Activated B cell treated with CpG ODN at 0.5 μM for 24 hours (primary cell): ENCODE measurements at regions not wholly inside any gene's neighbourhood (a gene's known extent, or its start where the extent isn't known, plus 50 kb on each side); places are given as distances from the start of the nearest gene placed in this dataset.

Experiments used
- ATAC-seq: fragments of 200-7000 bp; cut with Tn5 transposase; one replicate; pipeline ENCODE4 v1.10.0; 2021; ENCODE audit warnings: low read depth, mild to moderate bottlenecking, moderate library complexity
- CTCF ChIA-PET: fragments of 350-600 bp; sonication (Branson Sonifier 250); formaldehyde crosslinking; loops from one replicate; lab custom pipeline; 2021; ENCODE audit warnings: antibody characterized with exemption; lab: Charles Lee
- POLR2A ChIA-PET: fragments of 350-600 bp; sonication (Branson Sonifier 250); formaldehyde crosslinking; loops from one replicate; lab custom pipeline; 2021; ENCODE audit warnings: antibody characterized with exemption; lab: Charles Lee
- DNase-seq: peaks from one replicate; pipeline ENCODE4 v3.0.0; 2022
- H3K27ac Mint-ChIP-seq: one replicate; pipeline ENCODE4 v1.8.0; 2020; ENCODE audit warnings: mixed read lengths
- H3K27me3 Mint-ChIP-seq: one replicate; pipeline ENCODE4 v1.8.0; 2021; ENCODE audit warnings: mixed read lengths
- H3K36me3 Mint-ChIP-seq: one replicate; pipeline ENCODE4 v1.8.0; 2021; ENCODE audit warnings: low read depth, mixed read lengths
- H3K4me1 Mint-ChIP-seq: one replicate; pipeline ENCODE4 v1.8.0; 2021; ENCODE audit warnings: mixed read lengths
- H3K4me3 Mint-ChIP-seq: one replicate; pipeline ENCODE4 v1.8.0; 2020; ENCODE audit warnings: mild to moderate bottlenecking, mixed read lengths
- H3K9me3 Mint-ChIP-seq: one replicate; pipeline ENCODE4 v1.8.0; 2020; ENCODE audit warnings: mixed read lengths
- intact Hi-C: fragments of 100-400 bp; cut with micrococcal nuclease; formaldehyde crosslinking; loops from one replicate; pipeline ENCODE4 v1.15.1; 2024
- TF ChIP-seq, protein P1 (sequence below): fragments of 200-600 bp; IDR thresholded peaks from one replicate; pipeline ENCODE4 v1.8.0; 2022; ENCODE audit warnings: antibody characterized with exemption, mild to moderate bottlenecking

DNA sequence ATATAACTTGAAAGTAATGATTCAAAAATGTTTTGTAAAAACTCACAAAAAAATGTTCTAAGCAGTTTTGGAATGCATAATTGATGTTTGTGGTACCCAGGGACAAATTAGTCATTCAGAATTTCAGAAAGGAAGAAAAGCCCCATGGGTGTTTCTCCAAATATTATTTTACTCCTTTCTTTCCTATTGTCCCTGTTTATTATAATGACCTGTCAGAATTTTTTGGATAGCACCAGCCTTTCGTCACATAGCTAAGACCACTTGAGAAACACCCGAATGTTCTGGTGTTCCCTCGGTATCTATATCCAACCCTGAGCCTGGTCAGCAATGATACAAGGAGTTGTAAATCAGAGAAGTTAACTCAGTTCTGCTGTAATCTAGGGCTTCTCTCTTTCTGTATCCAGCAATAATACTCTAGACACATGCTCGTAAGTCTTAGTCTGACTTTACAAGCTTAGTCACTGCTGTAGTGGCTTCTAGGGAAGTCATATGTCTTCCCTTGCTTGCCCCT is 64.8 kb upstream of the MEOX2 start:
- H3K36me3 Mint-ChIP-seq: no peaks in the 10 kb centered on the region
- ChIA-PET POLR2A (no interaction called here), CTCF (no interaction called here)
- H3K27ac Mint-ChIP-seq: no peak overlapping the region
- H3K4me3 Mint-ChIP-seq: no peak overlapping the region
- H3K27me3 Mint-ChIP-seq: no peaks in the 10 kb centered on the region
- DNase-seq (no peak), ATAC-seq (no peak)
- TF ChIP-seq, protein P1, sequence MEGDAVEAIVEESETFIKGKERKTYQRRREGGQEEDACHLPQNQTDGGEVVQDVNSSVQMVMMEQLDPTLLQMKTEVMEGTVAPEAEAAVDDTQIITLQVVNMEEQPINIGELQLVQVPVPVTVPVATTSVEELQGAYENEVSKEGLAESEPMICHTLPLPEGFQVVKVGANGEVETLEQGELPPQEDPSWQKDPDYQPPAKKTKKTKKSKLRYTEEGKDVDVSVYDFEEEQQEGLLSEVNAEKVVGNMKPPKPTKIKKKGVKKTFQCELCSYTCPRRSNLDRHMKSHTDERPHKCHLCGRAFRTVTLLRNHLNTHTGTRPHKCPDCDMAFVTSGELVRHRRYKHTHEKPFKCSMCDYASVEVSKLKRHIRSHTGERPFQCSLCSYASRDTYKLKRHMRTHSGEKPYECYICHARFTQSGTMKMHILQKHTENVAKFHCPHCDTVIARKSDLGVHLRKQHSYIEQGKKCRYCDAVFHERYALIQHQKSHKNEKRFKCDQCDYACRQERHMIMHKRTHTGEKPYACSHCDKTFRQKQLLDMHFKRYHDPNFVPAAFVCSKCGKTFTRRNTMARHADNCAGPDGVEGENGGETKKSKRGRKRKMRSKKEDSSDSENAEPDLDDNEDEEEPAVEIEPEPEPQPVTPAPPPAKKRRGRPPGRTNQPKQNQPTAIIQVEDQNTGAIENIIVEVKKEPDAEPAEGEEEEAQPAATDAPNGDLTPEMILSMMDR: no peak
- no peaks in the 10 kb centered on the region for H3K4me1 Mint-ChIP-seq
- H3K9me3 Mint-ChIP-seq: peaks cover 5% of the 10 kb centered on the region
- intact Hi-C loops: no loop called here

DNA sequence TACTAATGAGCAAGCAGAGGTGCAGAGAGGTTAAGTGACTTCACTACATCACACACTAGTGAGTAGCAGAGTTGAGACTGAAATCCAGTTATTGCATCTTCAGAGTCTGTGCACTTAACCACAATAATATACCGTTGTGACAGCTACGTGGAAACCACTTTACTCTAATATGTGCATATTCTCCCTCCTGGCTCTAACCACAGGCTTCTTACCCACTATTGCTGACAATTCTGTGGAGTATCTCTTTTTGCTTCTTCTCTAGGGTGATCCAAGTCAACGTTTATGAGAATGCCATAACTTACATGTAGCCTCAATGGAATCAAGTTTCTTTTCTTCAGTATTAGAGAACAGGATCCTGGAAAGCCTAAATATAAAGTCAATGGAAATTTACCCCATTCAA is 64.2 kb upstream of the MEOX2 start:
- Mint-ChIP-seq H3K4me3 (no peak overlapping the region), H3K9me3 (peaks cover 4% of the 10 kb centered on the region), H3K36me3 (no peaks in the 10 kb centered on the region), H3K4me1 (no peaks in the 10 kb centered on the region), H3K27ac (no peak overlapping the region), H3K27me3 (no peaks in the 10 kb centered on the region)
- intact Hi-C loops: no loop called here
- TF ChIP-seq, protein P1: no peak
- DNase-seq (no peak), ATAC-seq (no peak)
- CTCF ChIA-PET: no interaction called here
- POLR2A ChIA-PET: no interaction called here

DNA sequence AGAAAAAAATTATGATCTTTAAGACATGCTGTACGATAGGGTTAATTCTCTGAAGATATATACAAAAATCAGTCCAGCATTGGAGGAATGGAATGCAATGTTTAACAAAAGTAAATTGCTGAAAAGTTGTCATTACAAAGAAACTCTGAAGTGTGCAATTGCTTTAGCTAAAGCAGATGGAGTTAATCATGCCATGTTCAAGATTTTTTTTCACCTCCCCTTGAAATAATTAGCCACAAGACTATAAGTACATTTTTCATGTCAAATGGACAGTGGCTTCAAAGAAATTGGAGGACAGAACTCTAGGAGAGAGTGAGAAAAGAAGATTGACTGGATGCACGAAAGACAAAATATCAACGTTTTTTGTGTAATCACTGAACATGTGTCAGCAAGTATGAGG is 63.1 kb upstream of the MEOX2 start:
- POLR2A ChIA-PET: no interaction called here
- Mint-ChIP-seq H3K9me3 (peaks cover 4% of the 10 kb centered on the region), H3K4me3 (no peak overlapping the region), H3K36me3 (no peaks in the 10 kb centered on the region), H3K27ac (no peak overlapping the region), H3K27me3 (no peaks in the 10 kb centered on the region), H3K4me1 (no peaks in the 10 kb centered on the region)
- no peak for DNase-seq
- TF ChIP-seq, protein P1: no peak
- CTCF ChIA-PET: no interaction called here
- no peak for ATAC-seq
- intact Hi-C loops: no loop called here

DNA sequence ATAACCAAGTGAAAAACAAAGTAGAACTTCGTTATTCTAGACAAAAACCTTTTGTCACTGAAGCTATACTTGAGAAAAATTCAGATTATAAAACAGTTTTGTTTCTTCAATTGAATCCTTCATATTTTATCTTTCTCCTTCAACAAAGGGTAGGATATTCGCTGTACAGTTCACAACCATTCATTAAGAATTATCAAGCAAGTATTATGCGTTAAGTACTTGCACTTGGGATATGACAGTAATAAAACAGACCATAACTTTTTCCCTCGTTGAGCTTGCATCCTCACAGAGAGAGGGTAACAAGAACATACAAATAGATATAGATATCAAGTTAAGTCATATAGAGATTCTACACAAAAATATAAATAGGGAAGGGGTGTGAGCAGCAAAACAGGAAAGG is 61.2 kb upstream of the MEOX2 start:
- H3K4me1 Mint-ChIP-seq: no peaks in the 10 kb centered on the region
- ChIA-PET CTCF (no interaction called here), POLR2A (no interaction called here)
- H3K27ac Mint-ChIP-seq: no peak overlapping the region
- H3K36me3 Mint-ChIP-seq: no peaks in the 10 kb centered on the region
- no peaks in the 10 kb centered on the region for H3K27me3 Mint-ChIP-seq
- TF ChIP-seq, protein P1: no peak
- H3K4me3 Mint-ChIP-seq: no peak overlapping the region
- intact Hi-C loops: no loop called here
- DNase-seq: no peak
- H3K9me3 Mint-ChIP-seq: peaks cover 4% of the 10 kb centered on the region
- no peak for ATAC-seq

DNA sequence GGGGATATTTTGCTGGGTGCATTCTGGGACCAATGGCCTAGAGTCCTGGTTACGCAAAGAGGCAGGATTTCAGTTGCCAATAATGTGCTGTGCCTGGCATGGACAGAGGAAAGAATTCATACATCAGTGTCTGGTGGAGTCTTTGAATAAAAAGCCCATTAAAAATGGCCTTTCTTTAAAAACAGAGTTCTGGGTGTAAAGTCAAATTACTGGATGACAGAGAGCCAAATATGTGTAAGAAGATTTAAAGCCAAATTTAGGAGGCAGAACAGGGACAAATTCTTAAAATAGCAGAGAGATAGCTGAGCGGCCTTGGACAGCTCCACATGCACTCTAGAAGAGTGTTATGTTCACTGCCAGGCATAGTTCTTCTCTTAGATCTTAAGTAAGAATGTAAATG is 60.8 kb upstream of the MEOX2 start:
- TF ChIP-seq, protein P1: no peak
- ChIA-PET CTCF (no interaction called here), POLR2A (no interaction called here)
- no peak overlapping the region for H3K4me3 Mint-ChIP-seq
- ATAC-seq (no peak), DNase-seq (no peak)
- no peaks in the 10 kb centered on the region for H3K4me1 Mint-ChIP-seq
- no peak overlapping the region for H3K27ac Mint-ChIP-seq
- intact Hi-C loops: no loop called here
- H3K9me3 Mint-ChIP-seq: peaks cover 4% of the 10 kb centered on the region
- H3K27me3 Mint-ChIP-seq: no peaks in the 10 kb centered on the region
- H3K36me3 Mint-ChIP-seq: no peaks in the 10 kb centered on the region
